ENCODE measurements at regions not wholly inside any gene's neighbourhood (a gene's known extent, or its start where the extent isn't known, plus 50 kb on each side); places are given as distances from the start of the nearest gene placed in this dataset.

DNA sequence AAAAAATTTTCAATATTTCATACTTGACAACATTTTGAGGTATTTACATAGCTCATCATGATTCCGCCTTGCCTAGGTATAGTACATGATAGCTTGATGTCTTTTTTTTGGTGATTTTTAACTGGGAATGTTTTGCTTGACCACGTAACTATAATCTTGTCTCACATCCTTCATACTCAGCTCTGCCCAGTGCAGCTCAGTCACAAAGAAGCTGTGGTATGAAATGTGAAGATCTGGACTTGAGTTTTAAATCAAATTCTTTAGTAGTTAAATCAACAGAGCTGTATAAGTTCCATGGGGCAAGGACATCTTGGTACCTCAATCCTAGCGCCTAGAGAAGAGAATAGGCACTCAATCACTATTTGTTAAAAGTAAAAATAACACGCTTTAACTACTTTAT is 276.3 kb upstream of the DKK2 start:
- H2BK120ac ChIP-seq (ENCODE audit: low read depth, low read length): no peak overlapping the region
- in situ Hi-C loops (cut with MboI; ENCODE audit: low sequenced_read_pairs) (no loop called here), dilution Hi-C loops (cut with HindIII; ENCODE audit: low sequenced_read_pairs, unreplicated experiment) (no loop called here), intact Hi-C loops (cut with micrococcal nuclease) (loop anchor here (10.0 kb wide), 1 partner anchor 62 kb away; no protein-coding TSS in a partner anchor)
- no peak overlapping the region for H3K23ac ChIP-seq (ENCODE audit: low read depth, low read length)
- TF ChIP-seq CEBPB (IDR thresholded peaks at IDR 0.05; ENCODE audit: low read depth, low read length) (no peak), POLR2A (IDR thresholded peaks at IDR 0.05; ENCODE audit: low read depth, low read length) (no peak), BHLHE40 (IDR thresholded peaks at IDR 0.05; ENCODE audit: low read depth, low read length) (no peak)
- H3K4me3 ChIP-seq (ENCODE audit: insufficient read depth, low read depth, low read length): no peak overlapping the region
- H4K5ac ChIP-seq (ENCODE audit: low read depth, low read length): no peak overlapping the region
- H3K56ac ChIP-seq (ENCODE audit: extremely low read depth, insufficient read depth, low read length): no peak overlapping the region
- CTCF ChIA-PET: interaction anchor here (1.2 kb wide), 1 partner anchor 107 kb away, joined by 3 read pairs; no protein-coding TSS in a partner anchor
- DNase-seq: peak; percentile 21
- no TSS peak for BruUV-seq (replicated peaks)
- no peak overlapping the region for H4K91ac ChIP-seq (ENCODE audit: insufficient read depth, low read depth, low read length)
- H3K14ac ChIP-seq (replicated peaks; ENCODE audit: low read depth, low read length): no peak overlapping the region
- no peaks in the 10 kb centered on the region for H3K9me3 ChIP-seq (ENCODE audit: control insufficient read depth, insufficient read depth, low read length)
- no peak overlapping the region for H2AK9ac ChIP-seq (replicated peaks; ENCODE audit: low read depth, low read length, poor library complexity)
- H3K27me3 ChIP-seq (ENCODE audit: control insufficient read depth, insufficient read depth, low read length): no peaks in the 10 kb centered on the region
- no peak overlapping the region for H2BK5ac ChIP-seq (ENCODE audit: low read depth, low read length, poor library complexity, severe bottlenecking)
- no peaks in the 10 kb centered on the region for H3K9me1 ChIP-seq (ENCODE audit: insufficient read depth, low read length)
- H2BK20ac ChIP-seq (ENCODE audit: low read depth, low read length): no peak overlapping the region
- ATAC-seq (ENCODE audit: low read depth): peak; percentile 61
- WGBS, 2 experiments (ENCODE audit: extremely low coverage in 2 of 2, insufficient read length in 1 of 2): no CpG with 5 or more reads among the region's 4 CpGs
- no peak overlapping the region for H4K8ac ChIP-seq (ENCODE audit: low read depth in 2 of 2, low read length in 2 of 2)
- no peak overlapping the region for H3K4ac ChIP-seq (ENCODE audit: low read depth, low read length)
- POLR2A ChIA-PET (ENCODE audit: unreplicated experiment): no interaction called here
- H3K9ac ChIP-seq (ENCODE audit: low read depth, low read length): no peak overlapping the region
- H3K36me3 ChIP-seq (ENCODE audit: control insufficient read depth, insufficient read depth, low read length): no peaks in the 10 kb centered on the region
- no peak overlapping the region for H3K18ac ChIP-seq (ENCODE audit: low read depth, low read length)
- no peak overlapping the region for H2BK15ac ChIP-seq (ENCODE audit: low read depth, low read length)
- H3K4me1 ChIP-seq (ENCODE audit: control insufficient read depth, insufficient read depth, low read length): no peaks in the 10 kb centered on the region
- H3K4me2 ChIP-seq (ENCODE audit: low read depth, low read length): no peak overlapping the region
- H4K20me1 ChIP-seq (ENCODE audit: insufficient read depth, low read length): no peaks in the 10 kb centered on the region
- H3K79me1 ChIP-seq (ENCODE audit: low read depth in 1 of 2, low read length in 2 of 2): no peaks in the 10 kb centered on the region
- H3K27ac ChIP-seq (ENCODE audit: insufficient read depth, low read length): no peak overlapping the region
- no peak overlapping the region for H2AFZ ChIP-seq (replicated peaks; ENCODE audit: low read length, poor library complexity)
- no peak overlapping the region for H2AK5ac ChIP-seq (ENCODE audit: low read depth, low read length)
